IPS DF 19.7 (cell line): ENCODE measurements at regions not wholly inside any gene's neighbourhood (a gene's known extent, or its start where the extent isn't known, plus 50 kb on each side); places are given as distances from the start of the nearest gene placed in this dataset.
"Not testable (repeated sequence)": the region's sequence is repeated elsewhere in the genome, so short reads cannot be mapped to it uniquely, and the experiment has no call there.

ENCODE experiments used
- DNase-seq: peaks from one replicate; pipeline ENCODE4 v3.0.0-alpha.2; 2013; ENCODE audit warnings: low read depth, low spot score

GRCh38 chr4:38514465-38515146 lies 149.4 kb upstream of the KLF3 start:
- DNase-seq, result no peak

- DNase-seq, result no peak
Measured at GRCh38 chr4:38516190-38516589, 147.8 kb upstream of the KLF3 start.

GRCh38 chr4:38519666-38520065 lies 144.3 kb upstream of the KLF3 start:
- no peak for DNase-seq

- no peak for DNase-seq
Measured at GRCh38 chr4:38523054-38523453, 140.9 kb upstream of the KLF3 start.

GRCh38 chr4:38523524-38524448 lies 140.2 kb upstream of the KLF3 start:
- DNase-seq, result no peak

GRCh38 chr4:38526412-38526811 lies 137.6 kb upstream of the KLF3 start:
- no peak for DNase-seq

- no peak for DNase-seq
Measured at GRCh38 chr4:38529189-38530115, 134.5 kb upstream of the KLF3 start.

GRCh38 chr4:38530486-38530885 lies 133.5 kb upstream of the KLF3 start:
- DNase-seq, result no peak

GRCh38 chr4:38531141-38531727 lies 132.8 kb upstream of the KLF3 start:
- no peak for DNase-seq

- DNase-seq, result no peak
Measured at GRCh38 chr4:38532908-38533499, 131.0 kb upstream of the KLF3 start.

- no peak for DNase-seq
Measured at GRCh38 chr4:38534344-38535045, 129.5 kb upstream of the KLF3 start.

- DNase-seq, result not testable (repeated sequence)
Measured at GRCh38 chr4:38535071-38535470, 128.9 kb upstream of the KLF3 start.

- no peak for DNase-seq
Measured at GRCh38 chr4:38535717-38536116, 128.3 kb upstream of the KLF3 start.

- DNase-seq, result no peak
Measured at GRCh38 chr4:38536716-38537115, 127.3 kb upstream of the KLF3 start.

- DNase-seq, result no peak
Measured at GRCh38 chr4:38537666-38538065, 126.3 kb upstream of the KLF3 start.

GRCh38 chr4:38538517-38538916 lies 125.5 kb upstream of the KLF3 start:
- no peak for DNase-seq

GRCh38 chr4:38539501-38539900 lies 124.5 kb upstream of the KLF3 start:
- no peak for DNase-seq

- DNase-seq, result no peak
Measured at GRCh38 chr4:38547052-38547451, 116.9 kb upstream of the KLF3 start.

- DNase-seq, result no peak
Measured at GRCh38 chr4:38548256-38548655, 115.7 kb upstream of the KLF3 start.

GRCh38 chr4:38559374-38559773 lies 104.6 kb upstream of the KLF3 start:
- no peak for DNase-seq
